Liver (tissue), 8 donors: ENCODE measurements at regions not wholly inside any gene's neighbourhood (a gene's known extent, or its start where the extent isn't known, plus 50 kb on each side); places are given as distances from the start of the nearest gene placed in this dataset.

Source experiments
- DNase-seq: peaks from one replicate; pipeline ENCODE4 v3.0.0-alpha.2; 2017; ENCODE audit warnings: low spot score
- H3K27ac ChIP-seq, 2 donors: one replicate each; pipeline ENCODE4 v1.7.0; 2013; ENCODE audit warnings: inconsistent platforms in 2 of 2, low read length in 2 of 2, control low read depth in 1 of 2, low read depth in 1 of 2, mild to moderate bottlenecking in 1 of 2
- H3K27me3 ChIP-seq, 4 donors: one replicate each; pipeline versions ENCODE4 v1.6.1 to v1.7.0; 2013; ENCODE audit warnings: low read length in 3 of 4, inconsistent platforms in 1 of 4, mild to moderate bottlenecking in 1 of 4, moderate library complexity in 1 of 4; ENCODE audit not compliant: control insufficient read depth in 4 of 4, insufficient read depth in 4 of 4
- H3K36me3 ChIP-seq, 4 donors: one replicate each; pipeline versions ENCODE4 v1.6.1 to v1.7.0; 2013; ENCODE audit warnings: low read length in 3 of 4, mild to moderate bottlenecking in 3 of 4, low read depth in 1 of 4, moderate library complexity in 1 of 4; ENCODE audit not compliant: control insufficient read depth in 4 of 4, insufficient read depth in 3 of 4
- H3K4me1 ChIP-seq, 4 donors: one replicate each; pipeline versions ENCODE4 v1.6.1 to v1.7.0; 2013; ENCODE audit warnings: low read length in 3 of 4, mild to moderate bottlenecking in 3 of 4, moderate library complexity in 1 of 4; ENCODE audit not compliant: control insufficient read depth in 4 of 4, insufficient read depth in 4 of 4
- H3K4me3 ChIP-seq, 3 donors: one replicate each; pipeline versions ENCODE4 v1.6.1 to v1.7.0; 2013; ENCODE audit warnings: low read length in 3 of 3, control low read depth in 1 of 3, low read depth in 1 of 3, mild to moderate bottlenecking in 1 of 3
- H3K9ac ChIP-seq, 2 donors: one replicate each; pipeline ENCODE4 v1.7.0; 2013; ENCODE audit warnings: low read length in 2 of 2, mild to moderate bottlenecking in 2 of 2, moderate library complexity in 2 of 2, control low read depth in 1 of 2, low read depth in 1 of 2
- H3K9me3 ChIP-seq, 4 donors: one replicate each; pipeline versions ENCODE4 v1.6.1 to v1.7.0; 2013; ENCODE audit warnings: low read length in 3 of 4; ENCODE audit not compliant: control insufficient read depth in 4 of 4
- EGR1 ChIP-seq, 2 donors: IDR thresholded peaks; 2 replicates each; pipeline ENCODE4 v1.6.1; 2016 to 2018; ENCODE audit warnings: antibody characterized with exemption in 2 of 2, low read depth in 2 of 2
- FOXA1 ChIP-seq: IDR thresholded peaks from 2 replicates; pipeline ENCODE4 v1.6.1; 2016; ENCODE audit warnings: antibody characterized with exemption
- FOXA2 ChIP-seq: IDR thresholded peaks from 2 replicates; pipeline ENCODE4 v1.6.1; 2016; ENCODE audit warnings: antibody characterized with exemption
- GABPA ChIP-seq, 2 donors: IDR thresholded peaks in 1 of 2; conservative IDR thresholded peaks in 1 of 2; 2 replicates each; pipeline ENCODE4 v1.6.1; 2016; ENCODE audit warnings: antibody characterized with exemption in 2 of 2, mild to moderate bottlenecking in 1 of 2, moderate library complexity in 1 of 2
- HNF4A ChIP-seq, 2 donors: conservative IDR thresholded peaks; 2 replicates each; pipeline ENCODE4 v1.6.1; 2016; ENCODE audit warnings: antibody characterized with exemption in 2 of 2, mild to moderate bottlenecking in 2 of 2
- HNF4G ChIP-seq: IDR thresholded peaks from 2 replicates; pipeline ENCODE4 v1.6.1; 2016; ENCODE audit warnings: antibody characterized with exemption
- JUND ChIP-seq, 2 donors: IDR thresholded peaks; 2 replicates each; pipeline ENCODE4 v1.6.1; 2016; ENCODE audit warnings: antibody characterized with exemption in 2 of 2
- NR2F2 ChIP-seq: IDR thresholded peaks from 2 replicates; pipeline ENCODE4 v1.6.1; 2016; ENCODE audit warnings: antibody characterized with exemption
- RAD21 ChIP-seq, 2 donors: IDR thresholded peaks; 2 replicates each; pipeline ENCODE4 v1.6.1; 2016; ENCODE audit warnings: antibody characterized with exemption in 2 of 2, mild to moderate bottlenecking in 2 of 2
- RXRA ChIP-seq, 2 donors: IDR thresholded peaks; 2 replicates each; pipeline ENCODE4 v1.6.1; 2017 to 2018; ENCODE audit warnings: antibody characterized with exemption in 2 of 2, mild to moderate bottlenecking in 1 of 2
- SP1 ChIP-seq: IDR thresholded peaks from 2 replicates; pipeline ENCODE4 v1.6.1; 2018; ENCODE audit warnings: antibody characterized with exemption, mild to moderate bottlenecking
- TAF1 ChIP-seq: conservative IDR thresholded peaks from 2 replicates; pipeline ENCODE4 v1.6.1; 2016; ENCODE audit warnings: antibody characterized with exemption, mild to moderate bottlenecking
- YY1 ChIP-seq: IDR thresholded peaks from 2 replicates; pipeline ENCODE4 v1.6.1; 2016; ENCODE audit warnings: antibody characterized with exemption, mild to moderate bottlenecking
- WGBS: extraction: QIAGEN DNeasy Blood & Tissue Kit; methylation state at CpG from one replicate; pipeline ENCODE4 v1.1.7; 2013; 5-methylcytosine and 5-hydroxymethylcytosine counted together
- TF ChIP-seq, protein P1 (sequence below): IDR thresholded peaks from 2 replicates; pipeline ENCODE4 v1.6.1; 2016; ENCODE audit warnings: antibody characterized with exemption, mild to moderate bottlenecking
- TF ChIP-seq, protein P2 (sequence below): IDR thresholded peaks from 2 replicates; pipeline ENCODE4 v1.6.1; 2016; ENCODE audit warnings: antibody characterized with exemption
- TF ChIP-seq, protein P3 (sequence below): IDR thresholded peaks from 2 replicates; pipeline ENCODE4 v1.6.1; 2016; ENCODE audit warnings: antibody characterized with exemption
- TF ChIP-seq, protein P4 (sequence below): fragments of 150-350 bp; IDR thresholded peaks from 2 replicates; pipeline ENCODE4 v1.5.1; 2017; ENCODE audit warnings: improper control_type of control experiment, low read depth, low read length; ENCODE audit not compliant: missing input control
- TF ChIP-seq, protein P5 (sequence below): IDR thresholded peaks from 2 replicates; pipeline ENCODE4 v1.6.1; 2016; ENCODE audit warnings: antibody characterized with exemption
- donor health status: healthy.
- donor health status: healthy.
- donor health status: healthy.
- donor health status: healthy.
- donor health status: healthy.

DNA sequence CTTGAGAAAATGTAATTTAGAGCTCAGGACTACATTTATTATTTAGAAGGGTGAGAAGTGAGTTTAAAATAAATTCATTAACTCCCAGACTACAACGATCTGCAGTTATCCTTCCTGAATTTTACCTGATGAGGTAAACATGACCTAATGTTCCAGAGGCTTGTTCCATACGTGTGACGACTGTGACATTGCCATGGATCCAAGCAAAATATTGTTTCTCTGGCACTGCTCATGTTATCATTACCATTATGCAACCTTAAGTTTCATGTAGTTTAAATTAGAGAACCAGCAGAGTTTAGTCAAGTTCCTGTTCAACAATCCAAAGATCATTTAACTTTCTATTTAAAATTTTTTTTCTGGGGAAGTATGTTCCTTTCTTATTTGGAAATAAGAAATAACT, 279.6 kb downstream of the KLF5 start (continued):
- TF ChIP-seq, protein P1, sequence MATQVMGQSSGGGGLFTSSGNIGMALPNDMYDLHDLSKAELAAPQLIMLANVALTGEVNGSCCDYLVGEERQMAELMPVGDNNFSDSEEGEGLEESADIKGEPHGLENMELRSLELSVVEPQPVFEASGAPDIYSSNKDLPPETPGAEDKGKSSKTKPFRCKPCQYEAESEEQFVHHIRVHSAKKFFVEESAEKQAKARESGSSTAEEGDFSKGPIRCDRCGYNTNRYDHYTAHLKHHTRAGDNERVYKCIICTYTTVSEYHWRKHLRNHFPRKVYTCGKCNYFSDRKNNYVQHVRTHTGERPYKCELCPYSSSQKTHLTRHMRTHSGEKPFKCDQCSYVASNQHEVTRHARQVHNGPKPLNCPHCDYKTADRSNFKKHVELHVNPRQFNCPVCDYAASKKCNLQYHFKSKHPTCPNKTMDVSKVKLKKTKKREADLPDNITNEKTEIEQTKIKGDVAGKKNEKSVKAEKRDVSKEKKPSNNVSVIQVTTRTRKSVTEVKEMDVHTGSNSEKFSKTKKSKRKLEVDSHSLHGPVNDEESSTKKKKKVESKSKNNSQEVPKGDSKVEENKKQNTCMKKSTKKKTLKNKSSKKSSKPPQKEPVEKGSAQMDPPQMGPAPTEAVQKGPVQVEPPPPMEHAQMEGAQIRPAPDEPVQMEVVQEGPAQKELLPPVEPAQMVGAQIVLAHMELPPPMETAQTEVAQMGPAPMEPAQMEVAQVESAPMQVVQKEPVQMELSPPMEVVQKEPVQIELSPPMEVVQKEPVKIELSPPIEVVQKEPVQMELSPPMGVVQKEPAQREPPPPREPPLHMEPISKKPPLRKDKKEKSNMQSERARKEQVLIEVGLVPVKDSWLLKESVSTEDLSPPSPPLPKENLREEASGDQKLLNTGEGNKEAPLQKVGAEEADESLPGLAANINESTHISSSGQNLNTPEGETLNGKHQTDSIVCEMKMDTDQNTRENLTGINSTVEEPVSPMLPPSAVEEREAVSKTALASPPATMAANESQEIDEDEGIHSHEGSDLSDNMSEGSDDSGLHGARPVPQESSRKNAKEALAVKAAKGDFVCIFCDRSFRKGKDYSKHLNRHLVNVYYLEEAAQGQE = no peak
- peak; percentile 5 to 26 for TF ChIP-seq RAD21 (IDR thresholded peaks at IDR 0.05)

DNA sequence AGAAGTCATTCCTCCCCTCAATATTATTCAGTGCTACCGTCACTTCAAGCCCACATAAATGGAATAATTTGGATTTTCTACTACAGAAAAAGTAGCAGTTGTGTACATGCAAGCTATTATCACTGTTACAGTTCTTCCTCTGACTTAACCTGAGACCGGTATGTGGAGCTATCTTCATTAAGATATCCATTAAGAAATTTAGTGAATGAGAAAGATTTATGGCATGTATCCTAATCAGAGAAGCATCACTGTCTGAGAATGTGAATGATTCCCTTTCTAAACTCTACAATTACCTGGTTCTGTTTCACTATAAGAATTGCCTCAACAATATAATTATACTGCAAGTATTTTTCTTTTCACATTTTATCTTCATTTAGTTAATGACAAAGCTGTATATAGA, 278.7 kb downstream of the KLF5 start:
- H3K27ac ChIP-seq = peak overlapping the region; percentile 56 to 63

More for the DNA sequence above, 278.7 kb downstream of the KLF5 start:
- H3K36me3 ChIP-seq = no peaks in the 10 kb centered on the region
- H3K9ac ChIP-seq = no peak overlapping the region
- 91% methylated on average over 2 of the region's 2 CpGs for WGBS
- no peak for TF ChIP-seq FOXA2
- no peak for TF ChIP-seq NR2F2
- TF ChIP-seq, protein P2, sequence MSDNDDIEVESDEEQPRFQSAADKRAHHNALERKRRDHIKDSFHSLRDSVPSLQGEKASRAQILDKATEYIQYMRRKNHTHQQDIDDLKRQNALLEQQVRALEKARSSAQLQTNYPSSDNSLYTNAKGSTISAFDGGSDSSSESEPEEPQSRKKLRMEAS = no peak
- no peak for TF ChIP-seq HNF4G
- TF ChIP-seq EGR1 (IDR thresholded peaks at IDR 0.05; ENCODE audit: low read depth in 2 of 2) = no peak
- no peak for TF ChIP-seq JUND (IDR thresholded peaks at IDR 0.05)
- no peak for TF ChIP-seq RAD21 (IDR thresholded peaks at IDR 0.05)
- no peak for TF ChIP-seq GABPA (IDR thresholded peaks at IDR 0.05 in 1 of 2, conservative IDR thresholded peaks at IDR 0.05 in 1 of 2)
- TF ChIP-seq, protein P3, sequence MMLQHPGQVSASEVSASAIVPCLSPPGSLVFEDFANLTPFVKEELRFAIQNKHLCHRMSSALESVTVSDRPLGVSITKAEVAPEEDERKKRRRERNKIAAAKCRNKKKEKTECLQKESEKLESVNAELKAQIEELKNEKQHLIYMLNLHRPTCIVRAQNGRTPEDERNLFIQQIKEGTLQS = no peak
- no peak for TF ChIP-seq RXRA (IDR thresholded peaks at IDR 0.05)
- TF ChIP-seq YY1 = no peak
- TF ChIP-seq SP1 = no peak
- no peak for TF ChIP-seq HNF4A (conservative IDR thresholded peaks at IDR 0.05)
- no peak for TF ChIP-seq FOXA1
- TF ChIP-seq, protein P1 = no peak
- TF ChIP-seq, protein P4, sequence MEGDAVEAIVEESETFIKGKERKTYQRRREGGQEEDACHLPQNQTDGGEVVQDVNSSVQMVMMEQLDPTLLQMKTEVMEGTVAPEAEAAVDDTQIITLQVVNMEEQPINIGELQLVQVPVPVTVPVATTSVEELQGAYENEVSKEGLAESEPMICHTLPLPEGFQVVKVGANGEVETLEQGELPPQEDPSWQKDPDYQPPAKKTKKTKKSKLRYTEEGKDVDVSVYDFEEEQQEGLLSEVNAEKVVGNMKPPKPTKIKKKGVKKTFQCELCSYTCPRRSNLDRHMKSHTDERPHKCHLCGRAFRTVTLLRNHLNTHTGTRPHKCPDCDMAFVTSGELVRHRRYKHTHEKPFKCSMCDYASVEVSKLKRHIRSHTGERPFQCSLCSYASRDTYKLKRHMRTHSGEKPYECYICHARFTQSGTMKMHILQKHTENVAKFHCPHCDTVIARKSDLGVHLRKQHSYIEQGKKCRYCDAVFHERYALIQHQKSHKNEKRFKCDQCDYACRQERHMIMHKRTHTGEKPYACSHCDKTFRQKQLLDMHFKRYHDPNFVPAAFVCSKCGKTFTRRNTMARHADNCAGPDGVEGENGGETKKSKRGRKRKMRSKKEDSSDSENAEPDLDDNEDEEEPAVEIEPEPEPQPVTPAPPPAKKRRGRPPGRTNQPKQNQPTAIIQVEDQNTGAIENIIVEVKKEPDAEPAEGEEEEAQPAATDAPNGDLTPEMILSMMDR = no peak
- TF ChIP-seq, protein P5, sequence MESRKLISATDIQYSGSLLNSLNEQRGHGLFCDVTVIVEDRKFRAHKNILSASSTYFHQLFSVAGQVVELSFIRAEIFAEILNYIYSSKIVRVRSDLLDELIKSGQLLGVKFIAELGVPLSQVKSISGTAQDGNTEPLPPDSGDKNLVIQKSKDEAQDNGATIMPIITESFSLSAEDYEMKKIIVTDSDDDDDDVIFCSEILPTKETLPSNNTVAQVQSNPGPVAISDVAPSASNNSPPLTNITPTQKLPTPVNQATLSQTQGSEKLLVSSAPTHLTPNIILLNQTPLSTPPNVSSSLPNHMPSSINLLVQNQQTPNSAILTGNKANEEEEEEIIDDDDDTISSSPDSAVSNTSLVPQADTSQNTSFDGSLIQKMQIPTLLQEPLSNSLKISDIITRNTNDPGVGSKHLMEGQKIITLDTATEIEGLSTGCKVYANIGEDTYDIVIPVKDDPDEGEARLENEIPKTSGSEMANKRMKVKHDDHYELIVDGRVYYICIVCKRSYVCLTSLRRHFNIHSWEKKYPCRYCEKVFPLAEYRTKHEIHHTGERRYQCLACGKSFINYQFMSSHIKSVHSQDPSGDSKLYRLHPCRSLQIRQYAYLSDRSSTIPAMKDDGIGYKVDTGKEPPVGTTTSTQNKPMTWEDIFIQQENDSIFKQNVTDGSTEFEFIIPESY = no peak
- no peak for TF ChIP-seq TAF1
- no peak overlapping the region for H3K4me3 ChIP-seq
- peaks cover 0 to 6% (median 0%) of the 10 kb centered on the region in 4 donors for H3K4me1 ChIP-seq
- no peaks in the 10 kb centered on the region for H3K9me3 ChIP-seq
- DNase-seq = no peak
- no peaks in the 10 kb centered on the region for H3K27me3 ChIP-seq
